GM12878 (cell line): ENCODE measurements at regions not wholly inside any gene's neighbourhood (a gene's known extent, or its start where the extent isn't known, plus 50 kb on each side); places are given as distances from the start of the nearest gene placed in this dataset.

Experiments used
- BHLHE40 ChIP-seq, 2 experiments: fragments of 450-650 bp in 1 of 2; IDR thresholded peaks; 2 replicates each; pipeline ENCODE4 v1.6.1; 2011 to 2017; ENCODE audit warnings: low read depth in 2 of 2, borderline replicate concordance in 1 of 2, improper control_type of control experiment in 1 of 2, low read length in 1 of 2, mild to moderate bottlenecking in 1 of 2
- BRCA1 ChIP-seq: IDR thresholded peaks from 2 replicates; pipeline ENCODE4 v1.6.1; 2011; ENCODE audit warnings: low read depth, low read length, improper control_type of control experiment
- CBFB ChIP-seq: IDR thresholded peaks from 2 replicates; pipeline ENCODE4 v1.6.1; 2016; ENCODE audit warnings: antibody characterized with exemption, low read depth
- CTCF ChIP-seq, 3 experiments: IDR thresholded peaks in 2 of 3; conservative IDR thresholded peaks in 1 of 3; 2 replicates each; pipeline ENCODE4 v1.5.1; 2011; ENCODE audit warnings: low read depth in 3 of 3, low read length in 3 of 3, mild to moderate bottlenecking in 3 of 3, control low read depth in 2 of 3, moderate library complexity in 2 of 3, inconsistent platforms in 1 of 3, mixed read lengths in 1 of 3; ENCODE audit not compliant: control insufficient read depth in 2 of 3, insufficient read depth in 1 of 3; ENCODE audit errors: extremely low read depth in 1 of 3
- E2F8 ChIP-seq: fragments of 450-650 bp; IDR thresholded peaks from 2 replicates; pipeline ENCODE4 v1.6.1; 2018; ENCODE audit warnings: mild to moderate bottlenecking, low read depth, moderate library complexity; ENCODE audit not compliant: partially characterized antibody
- ELK1 ChIP-seq: IDR thresholded peaks from 2 replicates; pipeline ENCODE4 v1.6.1; 2012; ENCODE audit warnings: low read depth, low read length, improper control_type of control experiment
- FOS ChIP-seq: IDR thresholded peaks from 3 replicates; pipeline ENCODE4 v1.6.1; 2011; ENCODE audit warnings: borderline replicate concordance; ENCODE audit not compliant: insufficient read length; ENCODE audit errors: extremely low read depth
- POLR2AphosphoS5 ChIP-seq: IDR thresholded peaks from 2 replicates; pipeline ENCODE4 v1.6.1; 2011; ENCODE audit warnings: mild to moderate bottlenecking, low read length, inconsistent platforms
- REST ChIP-seq: IDR thresholded peaks from 2 replicates; pipeline ENCODE4 v1.6.1; 2012; ENCODE audit warnings: mild to moderate bottlenecking, low read depth, low read length
- SIN3A ChIP-seq: IDR thresholded peaks from 2 replicates; pipeline ENCODE4 v1.6.1; 2012; ENCODE audit warnings: low read depth, low read length, improper control_type of control experiment
- SP1 ChIP-seq: IDR thresholded peaks from one replicate; pipeline ENCODE4 v1.6.1; 2011; ENCODE audit warnings: low read depth, low read length
- TAF1 ChIP-seq: IDR thresholded peaks from 2 replicates; pipeline ENCODE4 v1.6.1; 2011; ENCODE audit warnings: mild to moderate bottlenecking, low read depth, low read length, borderline replicate concordance
- USF2 ChIP-seq: IDR thresholded peaks from 2 replicates; pipeline ENCODE4 v1.6.1; 2011; ENCODE audit warnings: low read depth, low read length, improper control_type of control experiment, borderline replicate concordance
- YY1 ChIP-seq: IDR thresholded peaks from 2 replicates; pipeline ENCODE4 v1.6.1; 2011; ENCODE audit warnings: low read depth, mild to moderate bottlenecking, low read length

GRCh38 chr1:90139837-90140236 lies 144.9 kb downstream of the ZNF326 start:
- TF ChIP-seq USF2 (no peak), POLR2AphosphoS5 (no peak), FOS (no peak), BRCA1 (no peak), SP1 (no peak), CTCF (IDR thresholded peaks at IDR 0.05 in 2 of 3, conservative IDR thresholded peaks at IDR 0.05 in 1 of 3; ENCODE audit: control insufficient read depth in 2 of 3, extremely low read depth in 1 of 3, insufficient read depth in 1 of 3, low read depth in 3 of 3, low read length in 3 of 3) (no peak), ELK1 (no peak), CBFB (no peak), TAF1 (no peak), YY1 (no peak), REST (no peak), SIN3A (no peak), BHLHE40 (IDR thresholded peaks at IDR 0.05; ENCODE audit: borderline replicate concordance in 1 of 2, low read depth in 2 of 2, low read length in 1 of 2) (no peak), E2F8 (no peak)
